ENCODE measurements at regions not wholly inside any gene's neighbourhood (a gene's known extent, or its start where the extent isn't known, plus 50 kb on each side); places are given as distances from the start of the nearest gene placed in this dataset.

DNA sequence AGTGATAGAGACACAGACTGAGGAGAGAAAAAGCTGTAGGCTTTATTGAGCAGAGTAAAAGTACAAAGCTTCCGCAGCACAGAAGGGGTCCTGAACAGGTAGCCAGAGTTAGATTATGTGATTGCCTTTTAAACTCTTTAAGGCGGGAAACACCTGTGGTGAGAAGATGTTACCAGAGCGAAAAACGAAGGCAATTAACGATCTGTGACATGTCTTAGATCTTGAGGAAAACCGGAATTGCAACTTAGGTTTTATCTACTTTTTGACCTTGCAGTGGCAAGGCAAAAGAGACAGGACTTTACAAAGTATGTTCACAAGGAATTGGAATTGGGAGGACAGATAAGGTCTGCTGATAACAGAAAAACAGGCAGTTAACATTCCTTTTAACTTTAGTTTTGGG is 493.6 kb upstream of the FAT3 start:
- H3K27me3 ChIP-seq (ENCODE audit: low read depth), result no peaks in the 10 kb centered on the region
- in situ Hi-C loops (cut with MboI; ENCODE audit: low sequenced_read_pairs), result no loop called here
- H3K4me3 ChIP-seq, result no peak overlapping the region
- no peak for DNase-seq (ENCODE audit: low spot score in 2 of 2)
- no peaks in the 10 kb centered on the region for H3K4me1 ChIP-seq
- H3K36me3 ChIP-seq (replicated peaks), result no peaks in the 10 kb centered on the region
- no peaks in the 10 kb centered on the region for H3K9me3 ChIP-seq

DNA sequence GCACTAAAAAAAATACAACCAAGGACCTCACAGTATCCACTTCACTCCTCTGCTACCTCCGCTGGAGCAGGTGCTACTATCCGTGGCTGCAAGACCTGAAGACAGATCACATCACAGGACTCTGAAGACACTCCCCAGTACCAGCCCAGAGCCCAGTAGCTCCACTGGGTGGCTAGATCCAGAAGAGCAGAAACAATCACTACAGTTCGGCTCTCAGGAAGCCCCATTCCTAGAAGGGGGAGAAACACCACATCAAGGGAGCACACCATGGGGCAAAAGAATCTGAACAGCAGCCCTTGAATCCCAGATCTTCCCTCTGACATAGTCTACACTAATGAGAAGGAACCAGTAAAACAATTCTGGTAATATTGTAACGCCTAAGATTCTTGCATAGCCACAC is 494.0 kb upstream of the FAT3 start:
- no peaks in the 10 kb centered on the region for H3K36me3 ChIP-seq (replicated peaks)
- H3K9me3 ChIP-seq, result no peaks in the 10 kb centered on the region
- H3K27me3 ChIP-seq (ENCODE audit: low read depth), result no peaks in the 10 kb centered on the region
- DNase-seq (ENCODE audit: low spot score in 2 of 2), result no peak
- in situ Hi-C loops (cut with MboI; ENCODE audit: low sequenced_read_pairs), result no loop called here
- H3K4me3 ChIP-seq, result no peak overlapping the region
- H3K4me1 ChIP-seq, result no peaks in the 10 kb centered on the region

DNA sequence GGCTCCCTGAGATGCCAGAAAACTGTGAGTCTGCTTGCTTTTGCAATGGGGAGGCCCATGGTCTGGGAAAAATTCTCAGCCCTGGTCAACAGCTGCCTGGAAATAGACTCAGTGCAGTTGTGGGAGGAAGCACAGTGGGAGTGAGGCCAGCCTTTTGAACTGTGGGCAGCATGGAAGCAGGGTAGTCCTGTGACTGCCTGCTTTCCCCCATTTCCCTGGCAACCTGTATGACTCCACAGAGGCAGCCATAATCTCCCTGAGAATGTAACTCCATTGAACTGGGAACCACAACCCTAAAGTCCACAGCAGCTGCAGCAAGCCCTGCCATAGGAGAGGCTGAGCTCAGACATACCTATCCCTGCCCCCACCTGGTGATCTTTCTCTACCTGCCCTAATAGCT is 494.6 kb upstream of the FAT3 start:
- Histone ChIP-seq H3K36me3 (replicated peaks) (no peaks in the 10 kb centered on the region), H3K4me3 (no peak overlapping the region), H3K4me1 (no peaks in the 10 kb centered on the region), H3K9me3 (no peaks in the 10 kb centered on the region), H3K27me3 (ENCODE audit: low read depth) (no peaks in the 10 kb centered on the region)
- in situ Hi-C loops (cut with MboI; ENCODE audit: low sequenced_read_pairs), result no loop called here
- DNase-seq (ENCODE audit: low spot score in 2 of 2), result no peak

DNA sequence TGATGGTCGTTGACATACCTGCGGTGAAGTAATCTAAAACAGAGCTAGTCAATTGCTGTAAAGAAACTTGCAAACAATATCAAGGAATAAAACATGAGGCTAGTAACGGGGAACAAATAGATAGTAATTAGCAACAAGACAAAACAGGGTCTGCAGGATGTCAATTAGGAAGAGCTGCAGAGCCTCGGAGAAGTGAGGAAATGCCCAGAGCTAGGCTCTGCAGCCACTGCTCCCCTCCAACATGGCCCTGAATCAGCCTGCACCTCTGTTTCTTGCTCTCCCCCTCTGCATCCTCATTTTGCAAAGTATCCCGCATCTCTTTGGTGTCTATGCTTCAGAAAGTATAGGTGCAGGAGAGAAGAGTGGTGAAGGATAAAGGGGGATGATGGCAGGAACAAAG is 507.4 kb upstream of the FAT3 start:
- H3K9me3 ChIP-seq, result no peaks in the 10 kb centered on the region
- in situ Hi-C loops (cut with MboI; ENCODE audit: low sequenced_read_pairs), result no loop called here
- H3K4me1 ChIP-seq, result no peaks in the 10 kb centered on the region
- no peak overlapping the region for H3K4me3 ChIP-seq
- no peaks in the 10 kb centered on the region for H3K27me3 ChIP-seq (ENCODE audit: low read depth)
- no peaks in the 10 kb centered on the region for H3K36me3 ChIP-seq (replicated peaks)
- DNase-seq (ENCODE audit: low spot score in 2 of 2), result no peak

DNA sequence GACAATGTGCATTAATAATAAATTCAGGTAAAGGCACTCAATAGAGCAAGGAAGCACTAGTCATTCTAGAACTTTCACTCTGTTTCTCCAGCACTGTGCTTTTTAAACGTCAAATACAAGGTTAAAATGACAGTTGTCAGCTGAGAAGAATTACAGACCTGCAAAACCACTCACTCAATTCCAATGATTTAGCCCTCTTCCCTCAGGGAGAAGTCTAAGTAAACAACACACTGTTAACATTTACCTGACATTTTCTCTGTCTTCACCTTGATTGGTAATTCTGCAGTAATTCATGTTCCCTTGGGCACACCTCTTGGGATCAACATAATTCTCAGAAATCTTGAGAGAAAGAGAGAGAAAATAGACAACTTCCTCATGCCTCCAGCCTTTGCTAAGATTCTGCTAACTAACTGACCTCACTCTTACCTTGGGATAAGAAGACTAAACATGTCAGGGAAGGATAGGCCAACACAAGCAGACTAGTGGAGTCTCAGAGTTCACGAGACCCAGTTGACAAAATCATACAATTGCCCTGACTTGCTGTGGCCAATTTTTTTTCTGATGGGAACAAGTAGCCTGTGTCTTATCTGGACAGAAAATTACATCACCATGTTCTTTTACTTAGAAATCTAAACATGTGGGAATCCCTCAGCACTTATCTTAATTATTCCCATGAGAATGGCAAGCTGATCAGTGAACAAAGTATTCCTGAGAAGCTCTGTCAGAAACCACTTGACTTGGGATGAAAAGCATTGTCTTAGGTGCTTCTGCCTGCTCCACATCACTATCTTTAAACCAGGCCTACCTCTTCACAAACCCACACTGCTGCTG is 516.8 kb upstream of the FAT3 start:
- H3K4me3 ChIP-seq, result no peak overlapping the region
- in situ Hi-C loops (cut with MboI; ENCODE audit: low sequenced_read_pairs), result no loop called here
- peaks cover 8% of the 10 kb centered on the region for H3K4me1 ChIP-seq
- no peaks in the 10 kb centered on the region for H3K9me3 ChIP-seq
- DNase-seq (ENCODE audit: low spot score in 2 of 2), result no peak
- H3K27me3 ChIP-seq (ENCODE audit: low read depth), result no peaks in the 10 kb centered on the region
- H3K36me3 ChIP-seq (replicated peaks), result no peaks in the 10 kb centered on the region

DNA sequence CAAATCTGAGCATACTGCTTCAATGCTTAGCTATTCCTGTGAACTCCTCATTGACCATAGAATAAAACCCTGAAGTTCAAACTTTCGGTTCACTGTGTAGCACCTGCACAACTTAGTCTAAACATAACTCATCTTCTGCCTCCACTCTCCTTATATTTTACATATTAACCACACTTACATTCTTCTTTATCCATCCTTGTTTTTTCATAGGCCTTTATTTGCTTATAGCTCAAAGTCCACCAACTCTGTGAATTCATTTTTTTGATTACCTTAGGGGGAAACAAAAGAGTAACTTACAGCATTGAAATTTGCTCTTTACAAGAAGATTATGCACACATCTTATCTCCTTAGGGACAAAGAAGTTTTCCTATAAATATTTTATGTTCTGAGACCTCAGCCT is 521.6 kb upstream of the FAT3 start:
- in situ Hi-C loops (cut with MboI; ENCODE audit: low sequenced_read_pairs), result no loop called here
- peak in 1 of 2 experiments; percentile 54 for DNase-seq (ENCODE audit: low spot score in 2 of 2)
- Histone ChIP-seq H3K9me3 (no peaks in the 10 kb centered on the region), H3K4me3 (no peak overlapping the region), H3K4me1 (peaks cover 19% of the 10 kb centered on the region), H3K27me3 (ENCODE audit: low read depth) (no peaks in the 10 kb centered on the region), H3K36me3 (replicated peaks) (no peaks in the 10 kb centered on the region)

DNA sequence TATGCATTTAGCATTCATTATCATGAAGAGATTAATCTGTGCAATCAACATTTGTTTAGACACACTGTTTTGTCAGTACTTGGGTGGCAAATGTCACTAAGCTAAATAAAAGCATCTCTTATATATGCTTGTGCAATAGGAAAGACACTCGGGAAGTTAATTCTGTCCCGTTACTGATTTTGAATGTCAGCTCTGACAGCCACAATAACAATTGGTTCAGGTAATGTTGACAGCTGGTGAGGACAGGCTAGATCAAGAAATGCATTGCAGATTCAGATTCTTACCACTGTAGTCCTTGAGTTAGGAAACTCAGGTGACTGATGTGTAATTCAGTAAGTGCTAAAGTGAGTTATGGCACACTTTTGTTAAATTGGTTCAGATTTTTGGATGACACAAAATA is 523.8 kb upstream of the FAT3 start:
- H3K9me3 ChIP-seq, result no peaks in the 10 kb centered on the region
- H3K36me3 ChIP-seq (replicated peaks), result no peaks in the 10 kb centered on the region
- H3K4me1 ChIP-seq, result peaks cover 27% of the 10 kb centered on the region
- DNase-seq (ENCODE audit: low spot score in 2 of 2), result no peak
- no peaks in the 10 kb centered on the region for H3K27me3 ChIP-seq (ENCODE audit: low read depth)
- H3K4me3 ChIP-seq, result no peak overlapping the region
- in situ Hi-C loops (cut with MboI; ENCODE audit: low sequenced_read_pairs), result no loop called here

DNA sequence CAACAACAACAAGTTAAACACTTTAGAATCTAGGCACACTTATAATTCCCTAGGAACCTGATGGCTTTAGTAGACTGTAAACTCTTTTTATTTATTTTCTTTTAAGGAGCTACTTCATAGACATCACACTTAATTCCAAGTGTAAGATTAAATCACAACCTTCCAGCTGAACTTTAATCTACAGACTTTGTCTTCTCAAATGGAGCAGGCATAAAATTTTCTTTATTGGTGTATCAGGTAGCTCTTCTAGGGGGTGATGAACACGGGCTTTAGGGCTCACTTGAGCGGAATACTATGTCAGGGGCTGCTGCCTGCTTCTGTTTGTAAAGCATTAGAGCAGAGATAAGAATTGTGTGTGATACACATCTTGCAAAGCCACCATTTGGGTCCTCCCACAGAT is 525.8 kb upstream of the FAT3 start:
- no peaks in the 10 kb centered on the region for H3K9me3 ChIP-seq
- H3K4me1 ChIP-seq, result peaks cover 33% of the 10 kb centered on the region
- no peaks in the 10 kb centered on the region for H3K27me3 ChIP-seq (ENCODE audit: low read depth)
- H3K4me3 ChIP-seq, result no peak overlapping the region
- in situ Hi-C loops (cut with MboI; ENCODE audit: low sequenced_read_pairs), result no loop called here
- no peaks in the 10 kb centered on the region for H3K36me3 ChIP-seq (replicated peaks)
- no peak for DNase-seq (ENCODE audit: low spot score in 2 of 2)

DNA sequence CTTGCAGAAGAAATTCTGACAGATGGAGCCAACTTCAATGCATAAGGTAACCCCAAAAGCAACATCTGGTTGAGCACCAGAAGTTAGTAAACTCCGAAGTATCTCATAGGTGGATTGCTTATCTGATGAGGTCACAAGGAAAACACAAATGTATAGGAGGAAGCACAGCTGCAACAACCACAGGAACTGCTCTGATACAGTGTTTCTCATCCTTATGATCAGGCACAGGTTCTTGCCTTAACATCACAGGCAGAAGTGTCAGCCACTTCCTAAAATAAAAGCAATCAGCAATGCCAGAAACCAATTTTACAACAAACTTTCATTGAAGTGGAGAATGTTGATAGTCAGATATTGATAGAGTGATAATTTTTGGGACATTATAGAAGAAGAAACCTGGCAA is 530.3 kb upstream of the FAT3 start:
- no peaks in the 10 kb centered on the region for H3K27me3 ChIP-seq (ENCODE audit: low read depth)

DNA sequence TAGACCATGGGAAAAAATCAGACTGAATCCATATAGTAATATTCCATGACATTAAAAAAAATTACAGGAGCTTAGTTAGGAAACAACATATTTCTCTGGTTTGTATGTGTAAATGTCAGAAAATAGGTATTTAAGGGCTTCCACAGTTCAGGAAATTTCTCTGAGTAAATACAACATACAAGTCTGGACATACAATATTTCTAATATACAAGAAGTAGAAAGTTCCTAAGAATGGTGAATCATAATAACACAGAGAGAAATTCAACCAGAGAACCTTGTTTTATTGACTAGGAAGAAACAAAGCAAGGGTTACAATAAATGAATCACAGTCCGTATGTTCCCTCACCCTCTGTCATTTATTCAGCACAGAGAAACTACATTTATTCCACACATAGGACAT is 532.7 kb upstream of the FAT3 start:
- H3K27me3 ChIP-seq (ENCODE audit: low read depth), result no peaks in the 10 kb centered on the region
- H3K9me3 ChIP-seq, result no peaks in the 10 kb centered on the region
- H3K4me3 ChIP-seq, result no peak overlapping the region
- in situ Hi-C loops (cut with MboI; ENCODE audit: low sequenced_read_pairs), result no loop called here
- H3K36me3 ChIP-seq (replicated peaks), result no peaks in the 10 kb centered on the region
- peaks cover 37% of the 10 kb centered on the region for H3K4me1 ChIP-seq
- DNase-seq (ENCODE audit: low spot score in 2 of 2), result no peak

More for the DNA sequence above, 530.3 kb upstream of the FAT3 start:
- no peaks in the 10 kb centered on the region for H3K9me3 ChIP-seq
- no peaks in the 10 kb centered on the region for H3K36me3 ChIP-seq (replicated peaks)
- DNase-seq (ENCODE audit: low spot score in 2 of 2), result no peak
- no peak overlapping the region for H3K4me3 ChIP-seq
- in situ Hi-C loops (cut with MboI; ENCODE audit: low sequenced_read_pairs), result no loop called here
- peaks cover 32% of the 10 kb centered on the region for H3K4me1 ChIP-seq

DNA sequence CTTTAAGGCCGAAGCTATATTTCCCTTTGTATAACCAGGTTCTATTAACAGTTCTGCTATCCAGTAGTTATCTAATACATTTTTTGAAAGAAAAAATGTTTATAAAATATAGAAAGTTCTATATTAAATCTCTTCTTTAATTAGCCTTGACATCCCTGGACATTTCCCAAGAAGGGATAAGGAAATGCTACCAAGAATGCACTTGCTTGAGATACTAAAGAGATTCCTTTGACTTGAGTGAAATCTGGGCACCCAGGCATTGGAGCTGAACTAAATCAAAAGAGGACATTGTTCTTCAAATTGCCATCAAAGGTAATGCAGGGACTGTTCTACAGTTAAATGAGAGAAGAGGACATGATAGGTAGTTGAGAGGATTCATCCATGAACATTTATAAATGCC is 535.9 kb upstream of the FAT3 start:
- Histone ChIP-seq H3K27me3 (ENCODE audit: low read depth) (no peaks in the 10 kb centered on the region), H3K9me3 (no peaks in the 10 kb centered on the region), H3K36me3 (replicated peaks) (no peaks in the 10 kb centered on the region), H3K4me3 (no peak overlapping the region), H3K4me1 (peaks cover 31% of the 10 kb centered on the region)
- in situ Hi-C loops (cut with MboI; ENCODE audit: low sequenced_read_pairs), result no loop called here
- DNase-seq (ENCODE audit: low spot score in 2 of 2), result no peak

DNA sequence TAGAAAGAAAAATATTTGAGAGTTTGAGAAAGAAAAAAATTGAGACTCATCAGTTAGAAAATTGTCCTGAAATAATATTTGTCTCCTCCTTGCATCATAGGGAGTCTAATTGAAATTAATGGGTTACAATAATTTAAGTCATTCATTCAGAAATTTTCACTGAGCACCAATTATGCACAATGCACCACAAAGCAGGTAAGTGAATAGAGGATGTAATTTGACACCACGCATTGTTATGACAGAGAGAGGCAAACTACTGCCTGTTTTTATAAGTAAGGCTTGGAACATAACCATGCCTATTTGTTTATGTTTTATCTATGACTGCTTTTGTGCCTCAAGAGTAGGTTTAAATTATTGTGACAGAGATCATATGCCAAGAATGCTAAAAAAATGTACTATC is 537.9 kb upstream of the FAT3 start:
- H3K9me3 ChIP-seq, result no peaks in the 10 kb centered on the region
- DNase-seq (ENCODE audit: low spot score in 2 of 2), result peak in 1 of 2 experiments; percentile 78
- no peak overlapping the region for H3K4me3 ChIP-seq
- no peaks in the 10 kb centered on the region for H3K36me3 ChIP-seq (replicated peaks)
- peaks cover 15% of the 10 kb centered on the region for H3K4me1 ChIP-seq
- H3K27me3 ChIP-seq (ENCODE audit: low read depth), result no peaks in the 10 kb centered on the region
- in situ Hi-C loops (cut with MboI; ENCODE audit: low sequenced_read_pairs), result no loop called here

DNA sequence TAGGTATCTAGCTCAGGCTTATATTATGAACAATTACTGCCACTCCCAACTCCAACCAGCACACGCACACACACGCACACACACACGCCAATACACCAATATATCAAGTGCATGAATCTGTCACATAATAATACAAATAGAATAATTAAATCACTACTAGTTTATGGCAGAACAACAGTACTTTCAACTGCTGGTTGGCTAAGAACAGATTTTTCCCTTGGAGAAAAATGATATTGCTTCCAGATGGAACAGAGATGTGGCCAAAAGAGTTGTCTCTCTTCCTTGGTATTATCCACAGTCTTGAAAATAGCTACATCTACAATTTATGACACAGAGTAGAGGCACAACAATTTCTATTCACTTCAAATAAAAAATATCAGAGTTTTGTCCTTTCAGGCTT is 538.3 kb upstream of the FAT3 start:
- Histone ChIP-seq H3K4me1 (peaks cover 15% of the 10 kb centered on the region), H3K9me3 (no peaks in the 10 kb centered on the region), H3K4me3 (no peak overlapping the region), H3K36me3 (replicated peaks) (no peaks in the 10 kb centered on the region), H3K27me3 (ENCODE audit: low read depth) (no peaks in the 10 kb centered on the region)
- DNase-seq (ENCODE audit: low spot score in 2 of 2), result no peak
- in situ Hi-C loops (cut with MboI; ENCODE audit: low sequenced_read_pairs), result no loop called here

DNA sequence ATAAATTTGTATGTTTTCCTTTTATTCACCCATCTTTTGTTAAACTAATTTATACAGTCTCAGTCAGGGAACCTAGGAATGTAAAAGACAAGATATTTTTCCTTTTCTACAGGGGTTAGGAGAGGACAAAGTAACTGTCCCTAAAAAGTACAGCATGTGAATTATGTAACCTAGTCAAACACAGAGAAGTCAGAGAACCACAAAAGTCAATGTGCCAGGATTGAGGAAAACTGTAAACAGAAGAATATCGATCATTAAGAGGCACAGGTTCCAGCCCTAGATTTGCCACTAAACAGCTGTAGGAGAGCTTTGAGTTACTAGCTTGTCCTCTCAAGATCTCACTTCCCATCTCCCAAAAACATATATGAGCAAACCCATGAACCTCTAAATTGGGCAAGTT is 550.9 kb upstream of the FAT3 start:
- Histone ChIP-seq H3K4me3 (no peak overlapping the region), H3K36me3 (replicated peaks) (no peaks in the 10 kb centered on the region), H3K9me3 (no peaks in the 10 kb centered on the region), H3K4me1 (peaks cover 21% of the 10 kb centered on the region), H3K27me3 (ENCODE audit: low read depth) (no peaks in the 10 kb centered on the region)
- DNase-seq (ENCODE audit: low spot score in 2 of 2), result peak in 1 of 2 experiments; percentile 49
- in situ Hi-C loops (cut with MboI; ENCODE audit: low sequenced_read_pairs), result no loop called here

DNA sequence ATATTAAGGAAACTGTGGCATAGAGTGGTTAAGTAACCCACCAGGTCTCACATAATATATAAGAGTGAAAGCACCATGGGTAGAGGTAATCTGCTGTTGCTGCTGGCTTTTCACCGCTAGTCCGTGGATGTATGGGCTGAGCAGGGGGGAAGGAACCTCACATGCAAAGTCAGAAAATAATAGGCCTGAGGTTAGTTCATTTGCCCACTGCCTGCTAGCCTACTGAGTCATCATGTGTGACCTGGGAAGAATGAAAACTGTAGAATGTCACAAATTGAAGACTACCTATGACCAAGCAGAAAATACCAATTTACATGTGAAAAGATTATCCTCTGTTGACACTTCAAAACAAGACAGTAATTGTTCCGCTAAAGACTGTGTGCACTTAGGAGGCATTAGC is 560.1 kb upstream of the FAT3 start:
- in situ Hi-C loops (cut with MboI; ENCODE audit: low sequenced_read_pairs), result no loop called here
- Histone ChIP-seq H3K4me1 (peaks cover 23% of the 10 kb centered on the region), H3K4me3 (no peak overlapping the region), H3K27me3 (ENCODE audit: low read depth) (no peaks in the 10 kb centered on the region), H3K9me3 (no peaks in the 10 kb centered on the region), H3K36me3 (replicated peaks) (no peaks in the 10 kb centered on the region)
- peak; percentile 74 to 95 for DNase-seq (ENCODE audit: low spot score in 2 of 2)

All from HAP-1 (cell line).